B cell (primary cell): ENCODE measurements at regions not wholly inside any gene's neighbourhood (a gene's known extent, or its start where the extent isn't known, plus 50 kb on each side); places are given as distances from the start of the nearest gene placed in this dataset.

Experiments
- ATAC-seq: fragments of 200-7000 bp; cut with Tn5 transposase; one replicate; pipeline ENCODE4 v1.10.0; 2021; ENCODE audit warnings: low read depth, mild to moderate bottlenecking, moderate number of reproducible peaks, moderate library complexity
- CTCF ChIA-PET: fragments of 350-600 bp; sonication (Branson Sonifier 250); formaldehyde crosslinking; loops from one replicate; lab custom pipeline; 2021; ENCODE audit warnings: antibody characterized with exemption, inconsistent platforms; lab: Charles Lee
- POLR2A ChIA-PET: fragments of 350-600 bp; sonication (Branson Sonifier 250); formaldehyde crosslinking; loops from one replicate; lab custom pipeline; 2021; ENCODE audit warnings: antibody characterized with exemption; lab: Charles Lee
- DNase-seq: peaks from one replicate; pipeline ENCODE4 v3.0.0; 2013
- H2AFZ ChIP-seq: 2 replicates; pipeline ENCODE4 v1.6.1; 2012; ENCODE audit warnings: mild to moderate bottlenecking, low read depth, low read length; ENCODE audit not compliant: insufficient read depth, poor library complexity, severe bottlenecking
- H3K27ac ChIP-seq, 2 donors: 1 replicate in 1 of 2; 2 replicates in 1 of 2; pipeline ENCODE4 v1.5.1; 2012 to 2013; ENCODE audit warnings: low read length in 2 of 2, mild to moderate bottlenecking in 2 of 2, moderate library complexity in 1 of 2
- H3K27me3 ChIP-seq, 4 experiments: fragments of 200-600 bp in 1 of 4; sonication (generic) in 1 of 4; replicated peaks in 1 of 4; 1 replicate in 2 of 4; 2 replicates in 2 of 4; pipeline versions ENCODE4 v1.6.1 to v1.7.0; 2013 to 2016; ENCODE audit warnings: low read length in 3 of 4, mild to moderate bottlenecking in 2 of 4, mixed read lengths in 1 of 4, moderate library complexity in 1 of 4; ENCODE audit not compliant: insufficient read depth in 4 of 4, control insufficient read depth in 3 of 4; ENCODE audit errors: control extremely low read depth in 1 of 4
- H3K36me3 ChIP-seq, 2 experiments: replicated peaks in 1 of 2; 1 replicate in 1 of 2; 2 replicates in 1 of 2; pipeline versions ENCODE4 v1.6.1 to v1.7.1; 2013; ENCODE audit warnings: low read length in 1 of 2; ENCODE audit not compliant: insufficient read depth in 2 of 2, control insufficient read depth in 1 of 2; ENCODE audit errors: control extremely low read depth in 1 of 2, extremely low read depth in 1 of 2
- H3K4me1 ChIP-seq, 2 donors: fragments of 200-600 bp in 1 of 2; sonication (generic) in 1 of 2; 1 replicate in 1 of 2; 2 replicates in 1 of 2; pipeline versions ENCODE4 v1.5.1 to v1.6.1; 2013 to 2017; ENCODE audit warnings: low read length in 2 of 2; ENCODE audit not compliant: control insufficient read depth in 2 of 2, insufficient read depth in 2 of 2
- H3K4me2 ChIP-seq: replicated peaks from 2 replicates; pipeline ENCODE3; 2012; ENCODE audit warnings: mild to moderate bottlenecking, low read depth, low read length; ENCODE audit not compliant: poor library complexity, severe bottlenecking
- H3K4me3 ChIP-seq, 5 experiments: fragments of 200-600 bp in 1 of 5; sonication (generic) in 1 of 5; 1 replicate in 3 of 5; 2 replicates in 2 of 5; pipeline versions ENCODE4 v1.5.1 to v1.7.0; 2011 to 2016; ENCODE audit warnings: low read length in 4 of 5, mild to moderate bottlenecking in 4 of 5, low read depth in 2 of 5, control low read depth in 1 of 5, moderate library complexity in 1 of 5; ENCODE audit not compliant: insufficient read depth in 1 of 5; ENCODE audit errors: control extremely low read depth in 1 of 5, extremely low read depth in 1 of 5
- H3K79me2 ChIP-seq: fragments of 200-600 bp; sonication (generic); one replicate; pipeline ENCODE4 v1.6.0; 2016; ENCODE audit warnings: low read length; ENCODE audit not compliant: control insufficient read depth, insufficient read depth
- H3K9ac ChIP-seq: fragments of 200-600 bp; sonication (generic); 2 replicates; pipeline ENCODE4 v1.6.1; 2017; ENCODE audit warnings: mild to moderate bottlenecking, low read length, moderate library complexity
- H3K9me3 ChIP-seq, 3 donors: one replicate each; pipeline versions ENCODE4 v1.6.1 to v1.7.1; 2013; ENCODE audit warnings: low read length in 2 of 3; ENCODE audit not compliant: control insufficient read depth in 2 of 3, insufficient read depth in 1 of 3; ENCODE audit errors: control extremely low read depth in 1 of 3
- H4K20me1 ChIP-seq: 2 replicates; pipeline ENCODE4 v1.6.0; 2012; ENCODE audit warnings: mild to moderate bottlenecking, low read length; ENCODE audit not compliant: insufficient read depth, control insufficient read depth, poor library complexity, severe bottlenecking
- H3K27ac Mint-ChIP-seq: one replicate; pipeline ENCODE4 v1.8.0; 2021; ENCODE audit warnings: mixed read lengths
- H3K27me3 Mint-ChIP-seq: one replicate; pipeline ENCODE4 v1.8.0; 2021; ENCODE audit warnings: mixed read lengths
- H3K4me1 Mint-ChIP-seq: one replicate; pipeline ENCODE4 v1.8.0; 2021; ENCODE audit warnings: mixed read lengths
- H3K4me3 Mint-ChIP-seq: one replicate; pipeline ENCODE4 v1.8.0; 2021; ENCODE audit warnings: mixed read lengths
- H3K9me3 Mint-ChIP-seq: one replicate; pipeline ENCODE4 v1.8.0; 2022; ENCODE audit warnings: mixed read lengths; ENCODE audit not compliant: insufficient read depth
- EZH2 ChIP-seq: IDR thresholded peaks from 2 replicates; pipeline ENCODE4 v1.6.1; 2012; ENCODE audit warnings: borderline replicate concordance, low read depth, mild to moderate bottlenecking, moderate library complexity, low read length; ENCODE audit not compliant: insufficient read depth, poor library complexity, severe bottlenecking
- WGBS: methylation state at CpG from one replicate; pipeline ENCODE4 v1.1.5; 2013; ENCODE audit warnings: missing lambda C conversion rate; ENCODE audit not compliant: insufficient coverage; 5-methylcytosine and 5-hydroxymethylcytosine counted together
- intact Hi-C: fragments of 100-400 bp; cut with micrococcal nuclease; formaldehyde crosslinking; loops from one replicate; pipeline ENCODE4 v1.10.0; 2022
- TF ChIP-seq, protein P1 (sequence below): fragments of 200-600 bp; IDR thresholded peaks from one replicate; pipeline ENCODE4 v1.8.0; 2022; ENCODE audit warnings: antibody characterized with exemption, mild to moderate bottlenecking

DNA sequence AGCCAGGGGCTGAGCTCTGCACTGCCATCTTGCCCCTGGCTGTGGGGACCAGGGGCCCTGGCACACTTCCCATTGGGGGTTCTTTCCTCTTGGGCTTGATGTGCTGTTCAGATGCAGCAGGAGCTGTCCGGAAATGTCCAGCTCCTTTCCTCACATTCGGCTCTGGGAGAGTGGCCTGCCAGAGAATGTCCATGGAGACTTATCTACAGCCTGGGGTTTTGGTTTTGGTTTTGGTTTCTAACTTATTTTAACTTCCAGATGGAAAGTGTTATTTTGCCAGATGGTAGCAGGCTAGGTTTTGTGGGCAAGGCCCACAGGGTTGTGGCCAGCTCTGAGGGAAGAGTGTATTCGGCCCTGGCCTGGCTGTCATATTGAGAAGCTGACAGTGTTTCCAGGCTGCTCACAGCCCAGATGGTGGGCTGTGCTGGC is 177.3 kb downstream of the ANKRD30B start:
- Histone ChIP-seq H3K4me1 (no peaks in the 10 kb centered on the region), H3K4me3 (no peak overlapping the region), H3K9me3 (peaks cover 0 to 16% (median 0%) of the 10 kb centered on the region in 3 donors), H2AFZ (no peak overlapping the region), H3K79me2 (no peaks in the 10 kb centered on the region), H3K36me3 (no peaks in the 10 kb centered on the region), H3K27me3 (no peaks in the 10 kb centered on the region), H4K20me1 (no peaks in the 10 kb centered on the region), H3K4me2 (no peak overlapping the region), H3K9ac (no peak overlapping the region), H3K27ac (no peak overlapping the region)
- Mint-ChIP-seq H3K4me1 (peaks cover 2% of the 10 kb centered on the region), H3K9me3 (peaks cover under 1% of the 10 kb centered on the region), H3K4me3 (no peak overlapping the region), H3K27ac (no peak overlapping the region), H3K27me3 (no peaks in the 10 kb centered on the region)
- CTCF ChIA-PET, result no interaction called here
- no peak for DNase-seq
- 61% methylated on average over 3 of the region's 3 CpGs for WGBS
- POLR2A ChIA-PET, result no interaction called here
- intact Hi-C loops, result no loop called here
- TF ChIP-seq, protein P1, sequence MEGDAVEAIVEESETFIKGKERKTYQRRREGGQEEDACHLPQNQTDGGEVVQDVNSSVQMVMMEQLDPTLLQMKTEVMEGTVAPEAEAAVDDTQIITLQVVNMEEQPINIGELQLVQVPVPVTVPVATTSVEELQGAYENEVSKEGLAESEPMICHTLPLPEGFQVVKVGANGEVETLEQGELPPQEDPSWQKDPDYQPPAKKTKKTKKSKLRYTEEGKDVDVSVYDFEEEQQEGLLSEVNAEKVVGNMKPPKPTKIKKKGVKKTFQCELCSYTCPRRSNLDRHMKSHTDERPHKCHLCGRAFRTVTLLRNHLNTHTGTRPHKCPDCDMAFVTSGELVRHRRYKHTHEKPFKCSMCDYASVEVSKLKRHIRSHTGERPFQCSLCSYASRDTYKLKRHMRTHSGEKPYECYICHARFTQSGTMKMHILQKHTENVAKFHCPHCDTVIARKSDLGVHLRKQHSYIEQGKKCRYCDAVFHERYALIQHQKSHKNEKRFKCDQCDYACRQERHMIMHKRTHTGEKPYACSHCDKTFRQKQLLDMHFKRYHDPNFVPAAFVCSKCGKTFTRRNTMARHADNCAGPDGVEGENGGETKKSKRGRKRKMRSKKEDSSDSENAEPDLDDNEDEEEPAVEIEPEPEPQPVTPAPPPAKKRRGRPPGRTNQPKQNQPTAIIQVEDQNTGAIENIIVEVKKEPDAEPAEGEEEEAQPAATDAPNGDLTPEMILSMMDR, result no peak
- TF ChIP-seq EZH2, result no peak
- no peak for ATAC-seq

DNA sequence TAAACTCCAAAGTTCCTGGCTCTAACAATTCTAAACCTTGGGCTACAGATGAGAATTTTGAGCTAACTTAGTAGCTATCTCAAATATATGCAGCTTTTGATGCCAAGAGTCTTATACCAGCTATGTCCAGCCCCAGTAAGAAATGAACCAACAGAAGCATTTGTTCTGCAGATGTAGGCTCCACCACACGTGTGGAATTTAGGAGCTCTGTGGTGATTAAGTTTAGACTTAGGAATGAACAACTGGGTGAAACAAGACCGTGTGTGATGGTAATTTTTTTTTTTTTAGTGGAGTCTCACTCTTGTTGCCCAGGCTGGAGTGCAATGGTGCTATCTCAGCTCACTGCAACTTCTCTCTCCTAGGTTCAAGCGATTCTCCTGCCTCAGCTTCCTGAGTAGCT is 179.7 kb downstream of the ANKRD30B start:
- Histone ChIP-seq H3K9me3 (peaks cover 0 to 18% (median 0%) of the 10 kb centered on the region in 3 donors), H3K36me3 (no peaks in the 10 kb centered on the region), H3K27ac (no peak overlapping the region), H4K20me1 (no peaks in the 10 kb centered on the region), H3K9ac (no peak overlapping the region), H3K79me2 (no peaks in the 10 kb centered on the region), H2AFZ (no peak overlapping the region), H3K27me3 (no peaks in the 10 kb centered on the region), H3K4me1 (no peaks in the 10 kb centered on the region), H3K4me3 (no peak overlapping the region), H3K4me2 (no peak overlapping the region)
- intact Hi-C loops, result no loop called here
- ChIA-PET CTCF (no interaction called here), POLR2A (no interaction called here)
- peaks cover 2% of the 10 kb centered on the region for H3K4me1 Mint-ChIP-seq
- H3K9me3 Mint-ChIP-seq, result no peaks in the 10 kb centered on the region
- no peaks in the 10 kb centered on the region for H3K27me3 Mint-ChIP-seq
- H3K27ac Mint-ChIP-seq, result no peak overlapping the region
- no peak for ATAC-seq
- TF ChIP-seq, protein P1, result no peak
- TF ChIP-seq EZH2, result no peak
- 100% methylated on average over 1 of the region's 3 CpGs for WGBS
- no peak overlapping the region for H3K4me3 Mint-ChIP-seq
- no peak for DNase-seq
